Esophagus squamous epithelium (tissue), 5 donors: ENCODE measurements at regions not wholly inside any gene's neighbourhood (a gene's known extent, or its start where the extent isn't known, plus 50 kb on each side); places are given as distances from the start of the nearest gene placed in this dataset.
"Not testable (repeated sequence)": the region's sequence is repeated elsewhere in the genome, so short reads cannot be mapped to it uniquely, and the experiment has no call there.

ENCODE experiments used
- DNase-seq: peaks from one replicate; lab custom pipeline; 2025; lab: John Stamatoyannopoulos, UW
- H3K27ac ChIP-seq, 4 donors: fragments of 200-600 bp; sonication (generic); one replicate each; pipeline ENCODE4 v1.5.1; 2016 to 2019; ENCODE audit warnings: mild to moderate bottlenecking in 1 of 4
- H3K27me3 ChIP-seq, 4 donors: fragments of 200-600 bp; sonication (generic); 1 replicate in 3 of 4; 2 replicates in 1 of 4; pipeline versions ENCODE4 v1.5.1 to v1.6.0; 2017 to 2021; ENCODE audit warnings: antibody characterized with exemption in 1 of 4
- H3K36me3 ChIP-seq, 3 donors: fragments of 200-600 bp; sonication (generic); one replicate each; pipeline ENCODE4 v1.5.1; 2016 to 2019
- H3K4me1 ChIP-seq, 3 donors: fragments of 200-600 bp; sonication (generic); one replicate each; pipeline ENCODE4 v1.5.1; 2017 to 2019
- H3K4me3 ChIP-seq, 4 donors: fragments of 200-600 bp; sonication (generic); 1 replicate in 3 of 4; 2 replicates in 1 of 4; pipeline ENCODE4 v1.5.1; 2016 to 2019; ENCODE audit warnings: mild to moderate bottlenecking in 2 of 4, moderate library complexity in 1 of 4
- H3K9me3 ChIP-seq, 3 donors: fragments of 200-600 bp; sonication (generic); one replicate each; pipeline ENCODE4 v1.5.1; 2016 to 2019
- POLR2A ChIP-seq, 4 donors: fragments of 450-650 bp; IDR thresholded peaks; one replicate each; pipeline ENCODE4 v1.6.1; 2017; ENCODE audit warnings: antibody characterized with exemption in 4 of 4, mild to moderate bottlenecking in 4 of 4, moderate library complexity in 3 of 4
- whole genome bisulfite sequencing, 2 donors: methylation state at CpG; one replicate each; pipeline ENCODE4 v1.1.5; 2018; 5-methylcytosine and 5-hydroxymethylcytosine counted together
- intact Hi-C: fragments of 100-400 bp; cut with DNase I; formaldehyde crosslinking; loops from one replicate; pipeline ENCODE4 v1.15.0; 2022
- TF ChIP-seq, protein P1 (sequence below), 6 experiments: fragments of 450-650 bp in 4 of 6; fragments of 200-600 bp in 2 of 6; sonication (generic) in 2 of 6; IDR thresholded peaks; one replicate each; pipeline ENCODE4 v1.5.1; 2016 to 2019; ENCODE audit warnings: antibody characterized with exemption in 6 of 6, mild to moderate bottlenecking in 4 of 6, moderate library complexity in 4 of 6
- donor health status: DM: yes; HTN: yes; CAD: no.

DNA sequence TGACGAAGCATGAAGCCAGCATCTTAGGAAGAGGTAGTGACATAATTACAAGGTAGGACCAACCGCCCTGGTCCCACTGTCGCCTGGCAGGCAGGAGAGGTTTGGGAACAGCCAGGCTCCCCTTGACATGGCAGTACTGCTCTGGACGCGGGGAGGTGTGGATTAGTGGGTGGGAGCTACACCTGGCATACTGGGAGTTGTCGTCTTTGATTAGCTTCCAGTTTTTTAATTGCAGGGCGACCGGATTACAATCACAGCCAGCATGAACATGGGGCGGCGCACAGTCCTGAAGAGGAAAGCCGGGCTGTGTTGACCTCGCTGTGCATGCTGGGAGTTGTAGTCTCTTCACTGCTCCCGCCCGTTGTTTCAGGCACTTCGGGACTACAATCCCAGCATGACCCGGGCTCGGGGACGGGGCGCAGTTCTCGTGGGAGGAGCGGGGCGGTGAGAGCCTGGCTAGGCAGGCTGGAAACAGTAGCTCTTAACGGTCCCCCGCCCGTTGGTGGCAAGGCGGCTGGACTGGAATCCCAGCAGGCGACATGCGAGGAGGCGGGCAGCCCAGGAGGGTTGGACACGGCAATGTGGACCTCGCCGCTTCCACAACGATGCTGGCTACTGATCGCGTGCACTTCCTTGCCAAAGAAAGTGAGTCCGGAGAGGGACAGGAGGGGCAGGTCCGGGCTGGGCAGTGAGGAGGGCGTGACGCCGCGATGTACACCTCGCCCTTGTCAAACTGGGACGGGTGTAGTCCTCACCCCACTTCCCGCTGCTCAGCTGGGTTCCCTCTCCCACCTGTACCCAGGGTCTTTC lies 98.0 kb upstream of the ZNF722 start:
- intact Hi-C loops = no loop called here
- DNase-seq = peak; percentile 70
- peaks cover 0 to 19% (median 5%) of the 10 kb centered on the region in 3 donors for H3K4me1 ChIP-seq
- no peaks in the 10 kb centered on the region for H3K27me3 ChIP-seq
- TF ChIP-seq POLR2A (IDR thresholded peaks at IDR 0.05) = no peak
- TF ChIP-seq, protein P1, sequence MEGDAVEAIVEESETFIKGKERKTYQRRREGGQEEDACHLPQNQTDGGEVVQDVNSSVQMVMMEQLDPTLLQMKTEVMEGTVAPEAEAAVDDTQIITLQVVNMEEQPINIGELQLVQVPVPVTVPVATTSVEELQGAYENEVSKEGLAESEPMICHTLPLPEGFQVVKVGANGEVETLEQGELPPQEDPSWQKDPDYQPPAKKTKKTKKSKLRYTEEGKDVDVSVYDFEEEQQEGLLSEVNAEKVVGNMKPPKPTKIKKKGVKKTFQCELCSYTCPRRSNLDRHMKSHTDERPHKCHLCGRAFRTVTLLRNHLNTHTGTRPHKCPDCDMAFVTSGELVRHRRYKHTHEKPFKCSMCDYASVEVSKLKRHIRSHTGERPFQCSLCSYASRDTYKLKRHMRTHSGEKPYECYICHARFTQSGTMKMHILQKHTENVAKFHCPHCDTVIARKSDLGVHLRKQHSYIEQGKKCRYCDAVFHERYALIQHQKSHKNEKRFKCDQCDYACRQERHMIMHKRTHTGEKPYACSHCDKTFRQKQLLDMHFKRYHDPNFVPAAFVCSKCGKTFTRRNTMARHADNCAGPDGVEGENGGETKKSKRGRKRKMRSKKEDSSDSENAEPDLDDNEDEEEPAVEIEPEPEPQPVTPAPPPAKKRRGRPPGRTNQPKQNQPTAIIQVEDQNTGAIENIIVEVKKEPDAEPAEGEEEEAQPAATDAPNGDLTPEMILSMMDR (IDR thresholded peaks at IDR 0.05) = no peak
- no peaks in the 10 kb centered on the region for H3K9me3 ChIP-seq
- H3K36me3 ChIP-seq = no peaks in the 10 kb centered on the region
- peak overlapping the region in 2 of 4 donors; percentile 59 to 72 for H3K27ac ChIP-seq
- H3K4me3 ChIP-seq = peak overlapping the region; percentile 41 to 65 (median 61)
- 13 to 51% methylated on average over 9 to 12 of the region's 44 CpGs for WGBS, 2 donors

DNA sequence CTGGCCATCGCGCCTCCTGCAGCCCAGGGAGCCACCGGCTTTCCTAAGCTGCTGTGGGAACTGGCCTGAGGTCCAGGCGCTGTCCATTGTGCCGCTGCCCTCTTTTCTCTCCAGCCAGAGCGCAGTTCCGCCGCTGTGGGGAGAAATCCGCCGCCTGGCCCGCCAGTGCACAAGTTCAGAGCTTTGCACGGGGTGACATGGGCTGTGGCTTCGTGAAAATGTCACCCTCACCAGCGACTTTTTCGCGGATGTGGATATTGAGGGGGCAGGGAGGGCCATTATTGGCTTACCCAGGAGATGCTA lies 97.5 kb upstream of the ZNF722 start:
- DNase-seq, H3K27me3 ChIP-seq, intact Hi-C loops, H3K9me3 ChIP-seq, H3K36me3 ChIP-seq: not testable (repeated sequence)
- WGBS, 2 donors = 53% methylated on average over 7 of the region's 16 CpGs; no CpG with 5 or more reads in 1 of the 2 donors
- Histone ChIP-seq H3K4me1 (peaks cover 0 to 19% (median 5%) of the 10 kb centered on the region in 3 donors), H3K4me3 (peak overlapping the region; percentile 41 to 65 (median 61)), H3K27ac (peak overlapping the region in 2 of 4 donors; percentile 46 to 72)

DNA sequence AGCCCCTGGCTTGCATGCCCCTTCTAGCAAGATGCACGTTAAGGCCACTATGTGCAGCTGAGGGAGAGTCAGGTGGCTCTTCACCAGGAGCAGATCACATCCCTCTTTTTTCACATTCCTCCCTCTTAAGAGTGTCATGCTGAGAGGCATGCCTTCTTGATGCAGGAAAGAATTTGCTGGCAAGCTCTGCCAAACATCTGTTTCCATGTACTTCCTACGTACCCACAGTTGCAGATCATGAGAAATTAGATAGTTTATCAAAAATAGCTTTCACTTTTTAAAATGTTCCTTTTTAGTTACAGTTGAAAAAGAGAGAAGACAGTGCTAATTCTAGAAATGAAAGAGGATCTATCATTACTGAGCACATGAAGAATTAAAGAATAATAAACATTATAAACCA lies 79.7 kb upstream of the ZNF722 start:
- TF ChIP-seq, protein P1 (IDR thresholded peaks at IDR 0.05) = no peak
- no peak for TF ChIP-seq POLR2A (IDR thresholded peaks at IDR 0.05)
- Histone ChIP-seq H3K36me3 (no peaks in the 10 kb centered on the region), H3K4me1 (no peaks in the 10 kb centered on the region), H3K4me3 (no peak overlapping the region), H3K9me3 (peaks cover 0 to 7% (median 5%) of the 10 kb centered on the region in 3 donors), H3K27ac (no peak overlapping the region), H3K27me3 (no peaks in the 10 kb centered on the region)
- DNase-seq = no peak
- intact Hi-C loops = no loop called here
- WGBS, 2 donors = 19 to 62% methylated on average over 1 of the region's 2 CpGs

DNA sequence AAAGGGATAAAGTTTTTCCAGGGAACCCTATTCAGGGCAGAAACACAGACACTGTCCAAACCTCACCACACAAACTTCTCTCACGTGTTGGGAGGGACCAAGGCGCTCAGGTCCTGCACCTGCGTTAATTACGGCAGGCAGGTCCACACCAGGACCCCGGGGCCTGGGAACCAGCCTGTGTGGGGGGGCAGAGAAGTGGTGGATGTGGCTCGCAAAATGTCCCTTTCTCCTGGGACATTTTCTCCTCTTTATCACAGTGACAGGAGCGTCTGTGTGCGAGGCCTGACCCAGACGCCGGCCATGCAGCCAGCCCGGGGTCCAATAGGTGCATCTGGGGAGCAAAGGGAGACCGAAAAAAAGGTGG lies 73.4 kb upstream of the ZNF722 start:
- H3K27me3 ChIP-seq = no peaks in the 10 kb centered on the region
- H3K4me3 ChIP-seq = peak overlapping the region; percentile 52 to 78 (median 68)
- H3K27ac ChIP-seq = peak overlapping the region in 3 of 4 donors; percentile 83 to 95 (median 92)
- WGBS, 2 donors = 15 to 34% methylated on average over 9 to 12 of the region's 12 CpGs
- peaks cover 0 to 4% (median under 1%) of the 10 kb centered on the region in 3 donors for H3K9me3 ChIP-seq
- H3K36me3 ChIP-seq = no peaks in the 10 kb centered on the region
- TF ChIP-seq POLR2A (IDR thresholded peaks at IDR 0.05) = no peak
- TF ChIP-seq, protein P1 (IDR thresholded peaks at IDR 0.05) = no peak
- intact Hi-C loops = no loop called here
- peaks cover 0 to 19% (median 7%) of the 10 kb centered on the region in 3 donors for H3K4me1 ChIP-seq
- DNase-seq = no peak

DNA sequence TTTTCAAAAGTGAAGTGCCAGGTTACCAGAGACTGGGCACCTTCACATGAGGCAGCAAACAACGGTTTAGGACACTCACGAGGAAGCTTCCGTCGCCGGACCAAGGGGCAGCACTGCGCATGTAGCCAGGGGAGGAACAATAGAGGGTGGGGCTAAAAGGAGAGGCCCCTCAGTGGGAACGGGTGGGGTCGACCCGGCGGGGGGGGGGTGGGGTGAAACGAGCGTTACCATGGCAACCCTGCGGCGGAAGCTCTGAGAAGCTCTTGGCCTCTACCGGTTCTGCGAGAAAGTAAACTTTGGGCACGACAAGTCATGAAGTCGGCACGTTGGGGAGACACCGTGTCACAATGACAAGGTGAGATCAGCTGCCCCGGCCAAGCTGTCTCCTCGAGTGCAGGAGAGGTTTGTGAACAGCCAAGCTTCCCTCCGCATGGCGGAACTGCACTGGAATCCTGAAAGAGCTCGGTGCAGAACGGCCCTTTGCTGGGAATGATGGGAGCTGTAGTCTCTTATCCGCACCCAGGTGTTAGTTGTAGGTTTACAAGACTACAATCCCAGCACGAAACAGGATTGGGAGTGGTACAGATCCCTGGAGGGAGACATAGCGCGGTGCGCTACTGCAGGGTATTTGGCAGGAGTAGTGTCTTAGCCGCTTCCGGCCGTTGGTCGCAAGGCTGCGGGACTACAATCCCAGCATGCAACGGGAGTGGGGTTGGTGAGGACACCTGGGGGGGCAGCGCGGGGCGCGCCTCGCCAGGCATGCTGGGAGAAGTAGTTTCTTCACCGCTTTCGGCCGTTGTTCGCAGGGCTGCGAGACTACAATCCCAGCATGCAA lies 72.8 kb upstream of the ZNF722 start:
- WGBS, 2 donors = 26 to 48% methylated on average over 23 to 29 of the region's 47 CpGs
- H3K27ac ChIP-seq = peak overlapping the region; percentile 83 to 95 (median 88)
- no peaks in the 10 kb centered on the region for H3K36me3 ChIP-seq
- DNase-seq = peak; percentile 64
- peaks cover 0 to 2% (median 0%) of the 10 kb centered on the region in 4 donors for H3K27me3 ChIP-seq
- peaks cover 0 to 19% (median 7%) of the 10 kb centered on the region in 3 donors for H3K4me1 ChIP-seq
- intact Hi-C loops = no loop called here
- peak overlapping the region; percentile 52 to 78 (median 68) for H3K4me3 ChIP-seq
- peaks cover 0 to 2% (median 0%) of the 10 kb centered on the region in 3 donors for H3K9me3 ChIP-seq
- TF ChIP-seq, protein P1 (IDR thresholded peaks at IDR 0.05) = no peak
- no peak for TF ChIP-seq POLR2A (IDR thresholded peaks at IDR 0.05)
